ENCODE measurements at regions not wholly inside any gene's neighbourhood (a gene's known extent, or its start where the extent isn't known, plus 50 kb on each side); places are given as distances from the start of the nearest gene placed in this dataset.

DNA sequence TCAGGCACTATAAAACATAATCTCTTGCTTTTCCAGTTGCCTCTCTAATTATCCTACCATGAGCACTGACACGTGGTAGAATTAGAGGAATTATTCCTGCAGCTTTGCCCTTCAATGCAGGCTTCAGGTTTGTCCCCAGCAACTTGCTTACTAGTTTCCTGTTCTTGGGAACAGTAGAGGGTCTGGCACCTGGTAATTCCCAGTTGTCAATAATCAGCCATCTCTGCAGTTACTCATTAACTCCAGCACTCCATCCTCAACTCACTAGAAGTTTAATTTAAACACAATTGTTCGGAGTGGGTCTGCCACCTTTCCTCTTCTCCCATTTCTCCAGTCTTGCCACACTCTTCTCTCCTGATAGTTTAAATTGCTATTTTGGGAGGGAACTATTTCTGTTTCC, 324.3 kb upstream of the KIAA1217 start:
- TF ChIP-seq, protein P1, sequence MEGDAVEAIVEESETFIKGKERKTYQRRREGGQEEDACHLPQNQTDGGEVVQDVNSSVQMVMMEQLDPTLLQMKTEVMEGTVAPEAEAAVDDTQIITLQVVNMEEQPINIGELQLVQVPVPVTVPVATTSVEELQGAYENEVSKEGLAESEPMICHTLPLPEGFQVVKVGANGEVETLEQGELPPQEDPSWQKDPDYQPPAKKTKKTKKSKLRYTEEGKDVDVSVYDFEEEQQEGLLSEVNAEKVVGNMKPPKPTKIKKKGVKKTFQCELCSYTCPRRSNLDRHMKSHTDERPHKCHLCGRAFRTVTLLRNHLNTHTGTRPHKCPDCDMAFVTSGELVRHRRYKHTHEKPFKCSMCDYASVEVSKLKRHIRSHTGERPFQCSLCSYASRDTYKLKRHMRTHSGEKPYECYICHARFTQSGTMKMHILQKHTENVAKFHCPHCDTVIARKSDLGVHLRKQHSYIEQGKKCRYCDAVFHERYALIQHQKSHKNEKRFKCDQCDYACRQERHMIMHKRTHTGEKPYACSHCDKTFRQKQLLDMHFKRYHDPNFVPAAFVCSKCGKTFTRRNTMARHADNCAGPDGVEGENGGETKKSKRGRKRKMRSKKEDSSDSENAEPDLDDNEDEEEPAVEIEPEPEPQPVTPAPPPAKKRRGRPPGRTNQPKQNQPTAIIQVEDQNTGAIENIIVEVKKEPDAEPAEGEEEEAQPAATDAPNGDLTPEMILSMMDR (IDR thresholded peaks at IDR 0.05; ENCODE audit: poor library complexity, severe bottlenecking), result no peak
- TF ChIP-seq, protein P2, sequence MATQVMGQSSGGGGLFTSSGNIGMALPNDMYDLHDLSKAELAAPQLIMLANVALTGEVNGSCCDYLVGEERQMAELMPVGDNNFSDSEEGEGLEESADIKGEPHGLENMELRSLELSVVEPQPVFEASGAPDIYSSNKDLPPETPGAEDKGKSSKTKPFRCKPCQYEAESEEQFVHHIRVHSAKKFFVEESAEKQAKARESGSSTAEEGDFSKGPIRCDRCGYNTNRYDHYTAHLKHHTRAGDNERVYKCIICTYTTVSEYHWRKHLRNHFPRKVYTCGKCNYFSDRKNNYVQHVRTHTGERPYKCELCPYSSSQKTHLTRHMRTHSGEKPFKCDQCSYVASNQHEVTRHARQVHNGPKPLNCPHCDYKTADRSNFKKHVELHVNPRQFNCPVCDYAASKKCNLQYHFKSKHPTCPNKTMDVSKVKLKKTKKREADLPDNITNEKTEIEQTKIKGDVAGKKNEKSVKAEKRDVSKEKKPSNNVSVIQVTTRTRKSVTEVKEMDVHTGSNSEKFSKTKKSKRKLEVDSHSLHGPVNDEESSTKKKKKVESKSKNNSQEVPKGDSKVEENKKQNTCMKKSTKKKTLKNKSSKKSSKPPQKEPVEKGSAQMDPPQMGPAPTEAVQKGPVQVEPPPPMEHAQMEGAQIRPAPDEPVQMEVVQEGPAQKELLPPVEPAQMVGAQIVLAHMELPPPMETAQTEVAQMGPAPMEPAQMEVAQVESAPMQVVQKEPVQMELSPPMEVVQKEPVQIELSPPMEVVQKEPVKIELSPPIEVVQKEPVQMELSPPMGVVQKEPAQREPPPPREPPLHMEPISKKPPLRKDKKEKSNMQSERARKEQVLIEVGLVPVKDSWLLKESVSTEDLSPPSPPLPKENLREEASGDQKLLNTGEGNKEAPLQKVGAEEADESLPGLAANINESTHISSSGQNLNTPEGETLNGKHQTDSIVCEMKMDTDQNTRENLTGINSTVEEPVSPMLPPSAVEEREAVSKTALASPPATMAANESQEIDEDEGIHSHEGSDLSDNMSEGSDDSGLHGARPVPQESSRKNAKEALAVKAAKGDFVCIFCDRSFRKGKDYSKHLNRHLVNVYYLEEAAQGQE (IDR thresholded peaks at IDR 0.05; ENCODE audit: borderline replicate concordance), result peak; percentile 39
- no peak for TF ChIP-seq EZH2 (IDR thresholded peaks at IDR 0.05; ENCODE audit: borderline replicate concordance, insufficient read depth, low read length, poor library complexity, severe bottlenecking)
- TF ChIP-seq POLR2AphosphoS5 (IDR thresholded peaks at IDR 0.05), result no peak

Measured in neural cell (in vitro differentiated cells).